BLaER1 treated with 17β-estradiol and CSF1 and Interleukin-3, amounts not matched to agents 10 nM and 100 nM (cell line): ENCODE measurements at regions not wholly inside any gene's neighbourhood (a gene's known extent, or its start where the extent isn't known, plus 50 kb on each side); places are given as distances from the start of the nearest gene placed in this dataset.
A peak's percentile ranks its signal among the peaks of the same experiment; 100 is the strongest.

Experiments used
- H3K27ac ChIP-seq, 11 experiments: shearing (Covaris generic); formaldehyde crosslinking; 2 replicates each; pipeline ENCODE4 v1.8.1; 2022
- H3K27me3 ChIP-seq, 11 experiments: shearing (Covaris generic); formaldehyde crosslinking; 2 replicates each; pipeline ENCODE4 v1.8.1; 2022
- H3K36me3 ChIP-seq, 11 experiments: shearing (Covaris generic); formaldehyde crosslinking; 2 replicates each; pipeline ENCODE4 v1.8.1; 2022
- H3K4me1 ChIP-seq, 10 experiments: shearing (Covaris generic); formaldehyde crosslinking; 2 replicates each; pipeline ENCODE4 v1.8.1; 2022
- H3K4me2 ChIP-seq, 11 experiments: shearing (Covaris generic); formaldehyde crosslinking; 2 replicates each; pipeline ENCODE4 v1.8.1; 2022
- H3K4me3 ChIP-seq, 10 experiments: shearing (Covaris generic); formaldehyde crosslinking; 2 replicates each; pipeline ENCODE4 v1.8.1; 2022
- H3K9ac ChIP-seq, 11 experiments: shearing (Covaris generic); formaldehyde crosslinking; 2 replicates each; pipeline ENCODE4 v1.8.1; 2022
- H3K9me3 ChIP-seq, 11 experiments: shearing (Covaris generic); formaldehyde crosslinking; replicated peaks in 1 of 11; 2 replicates each; pipeline ENCODE4 v1.8.1; 2022
- H4K20me1 ChIP-seq, 11 experiments: shearing (Covaris generic); formaldehyde crosslinking; 2 replicates each; pipeline ENCODE4 v1.8.1; 2022
- Cebpa-rat ChIP-seq, 11 experiments: shearing (Covaris generic); IDR thresholded peaks; 2 replicates each; pipeline ENCODE4 v1.8.1; 2022

GRCh38 chr12:69115951-69116350, 123.4 kb upstream of the CPSF6 start:
- Histone ChIP-seq H3K9me3 (no peaks in the 10 kb centered on the region), H4K20me1 (no peaks in the 10 kb centered on the region), H3K4me3 (no peak overlapping the region), H3K9ac (no peak overlapping the region), H3K27ac (no peak overlapping the region), H3K4me2 (peak overlapping the region in 2 of 11 experiments; percentile 55 to 57; a peak in 4 of 22 replicates), H3K4me1 (peaks cover 0 to 64% (median 13%) of the 10 kb centered on the region in 10 experiments; a peak in 17 of 20 replicates), H3K27me3 (no peaks in the 10 kb centered on the region), H3K36me3 (no peaks in the 10 kb centered on the region)
- no peak for TF ChIP-seq Cebpa-rat (IDR thresholded peaks at IDR 0.05)

- peak overlapping the region in 10 of 11 experiments; percentile 2 to 69 (median 40); a peak in 14 of 22 replicates for H3K4me2 ChIP-seq
- H3K27ac ChIP-seq = no peak overlapping the region; a peak in 1 of 22 replicates
- no peak for TF ChIP-seq Cebpa-rat (IDR thresholded peaks at IDR 0.05)
Observed at GRCh38 chr12:69117566-69118266, 121.7 kb upstream of the CPSF6 start.

DNA sequence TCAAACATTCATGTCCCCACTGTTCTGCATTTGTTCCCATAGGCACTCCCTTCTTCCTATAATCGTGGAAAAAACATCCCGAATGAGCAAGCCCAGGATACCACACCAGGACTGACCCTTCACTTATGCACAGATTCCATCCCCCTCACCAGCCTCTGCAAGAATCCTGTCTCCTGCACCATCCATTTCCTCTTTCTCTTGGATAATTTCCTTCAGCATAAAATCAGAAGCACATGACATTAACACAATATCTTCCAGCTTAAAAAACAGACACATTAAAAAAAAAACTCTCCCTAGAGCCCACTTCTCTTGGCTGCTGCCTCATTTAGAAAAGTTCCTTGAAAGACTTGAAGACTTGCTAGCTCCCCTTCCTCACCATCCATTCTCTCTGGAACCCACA, 120.9 kb upstream of the CPSF6 start:
- peaks cover 0 to 44% (median 13%) of the 10 kb centered on the region in 10 experiments; a peak in 17 of 20 replicates for H3K4me1 ChIP-seq
- peak overlapping the region in 8 of 11 experiments; percentile 6 to 69 (median 46); a peak in 10 of 22 replicates for H3K4me2 ChIP-seq
- H3K27ac ChIP-seq = peak overlapping the region in 1 of 11 experiments; percentile 23; a peak in 1 of 22 replicates
- H3K9me3 ChIP-seq = no peaks in the 10 kb centered on the region
- H4K20me1 ChIP-seq = no peaks in the 10 kb centered on the region
- H3K36me3 ChIP-seq = no peaks in the 10 kb centered on the region
- TF ChIP-seq Cebpa-rat (IDR thresholded peaks at IDR 0.05) = no peak
- H3K9ac ChIP-seq = no peak overlapping the region
- H3K4me3 ChIP-seq = no peak overlapping the region
- H3K27me3 ChIP-seq = no peaks in the 10 kb centered on the region

More at GRCh38 chr12:69117566-69118266, 121.7 kb upstream of the CPSF6 start:
- Histone ChIP-seq H3K36me3 (no peaks in the 10 kb centered on the region), H3K9ac (no peak overlapping the region), H3K4me3 (no peak overlapping the region), H3K27me3 (no peaks in the 10 kb centered on the region), H4K20me1 (no peaks in the 10 kb centered on the region), H3K9me3 (no peaks in the 10 kb centered on the region), H3K4me1 (peaks cover 0 to 47% (median 13%) of the 10 kb centered on the region in 10 experiments; a peak in 17 of 20 replicates)

GRCh38 chr12:69119770-69120169, 119.6 kb upstream of the CPSF6 start:
- no peaks in the 10 kb centered on the region for H3K9me3 ChIP-seq
- no peaks in the 10 kb centered on the region for H3K36me3 ChIP-seq
- no peaks in the 10 kb centered on the region for H4K20me1 ChIP-seq
- no peak overlapping the region for H3K4me3 ChIP-seq
- TF ChIP-seq Cebpa-rat (IDR thresholded peaks at IDR 0.05) = no peak
- no peaks in the 10 kb centered on the region for H3K27me3 ChIP-seq
- H3K9ac ChIP-seq = no peak overlapping the region
- H3K27ac ChIP-seq = no peak overlapping the region; a peak in 1 of 22 replicates
- H3K4me2 ChIP-seq = peak overlapping the region in 1 of 11 experiments; percentile 30; a peak in 1 of 22 replicates
- H3K4me1 ChIP-seq = peaks cover 0 to 44% (median 13%) of the 10 kb centered on the region in 10 experiments; a peak in 17 of 20 replicates

DNA sequence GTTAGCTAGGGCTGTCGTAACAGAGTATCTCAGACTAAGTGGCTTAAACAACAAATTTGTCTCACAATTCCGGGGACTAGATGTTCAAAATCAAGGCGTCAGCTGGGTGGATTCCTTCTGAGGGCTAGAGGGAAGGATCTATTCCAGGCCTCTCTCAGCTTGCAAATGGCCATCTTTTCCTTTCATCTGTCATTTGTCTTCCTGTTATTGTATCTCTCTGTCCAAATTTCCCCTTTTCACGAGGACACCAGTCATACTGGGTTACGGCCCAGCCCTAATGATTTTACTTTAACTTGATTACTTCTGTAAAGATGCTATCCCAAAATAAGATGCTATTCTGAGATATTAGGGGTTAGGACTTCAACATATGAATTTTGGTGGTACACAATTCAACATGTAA, 119.0 kb upstream of the CPSF6 start:
- no peak for TF ChIP-seq Cebpa-rat (IDR thresholded peaks at IDR 0.05)
- peak overlapping the region in 1 of 11 experiments; percentile 50; a peak in 3 of 22 replicates for H3K27ac ChIP-seq
- peaks cover 0 to 42% (median 13%) of the 10 kb centered on the region in 10 experiments; a peak in 17 of 20 replicates for H3K4me1 ChIP-seq
- no peak overlapping the region for H3K4me3 ChIP-seq
- H3K9me3 ChIP-seq = no peaks in the 10 kb centered on the region
- no peaks in the 10 kb centered on the region for H3K36me3 ChIP-seq
- H3K9ac ChIP-seq = no peak overlapping the region
- no peaks in the 10 kb centered on the region for H3K27me3 ChIP-seq
- peak overlapping the region in 1 of 11 experiments; percentile 30; a peak in 2 of 22 replicates for H3K4me2 ChIP-seq
- H4K20me1 ChIP-seq = no peaks in the 10 kb centered on the region

DNA sequence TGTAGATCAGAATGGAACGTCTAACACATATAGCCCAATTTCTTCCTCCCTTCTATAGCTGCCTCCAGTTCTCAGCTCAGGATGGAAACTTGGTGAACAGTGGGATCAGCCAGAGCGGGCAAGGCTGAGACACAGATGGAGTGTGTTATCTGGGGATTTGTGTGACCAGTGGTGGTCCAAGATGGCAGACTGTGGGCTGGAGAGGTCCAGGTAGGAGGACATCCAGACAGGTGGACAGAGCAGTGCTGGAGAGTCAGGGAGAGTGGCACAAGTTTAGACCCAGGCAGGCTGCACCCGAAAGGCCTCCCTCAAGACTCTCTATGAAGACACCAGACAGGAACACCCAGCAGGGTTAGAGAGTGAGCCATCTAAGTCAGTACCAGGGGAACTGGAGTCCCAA, 116.1 kb upstream of the CPSF6 start:
- no peaks in the 10 kb centered on the region for H4K20me1 ChIP-seq
- H3K27ac ChIP-seq = no peak overlapping the region
- H3K36me3 ChIP-seq = no peaks in the 10 kb centered on the region

GRCh38 chr12:69123919-69124638, 115.3 kb upstream of the CPSF6 start:
- Histone ChIP-seq H4K20me1 (no peaks in the 10 kb centered on the region), H3K36me3 (no peaks in the 10 kb centered on the region), H3K27me3 (no peaks in the 10 kb centered on the region), H3K27ac (no peak overlapping the region), H3K4me1 (peaks cover 0 to 13% (median 0%) of the 10 kb centered on the region in 10 experiments; a peak in 3 of 20 replicates), H3K4me2 (no peak overlapping the region), H3K9ac (no peak overlapping the region), H3K4me3 (no peak overlapping the region), H3K9me3 (no peaks in the 10 kb centered on the region)
- TF ChIP-seq Cebpa-rat (IDR thresholded peaks at IDR 0.05) = no peak

More for the DNA sequence above, 116.1 kb upstream of the CPSF6 start:
- H3K4me2 ChIP-seq = no peak overlapping the region
- TF ChIP-seq Cebpa-rat (IDR thresholded peaks at IDR 0.05) = no peak
- peaks cover 0 to 20% (median 2%) of the 10 kb centered on the region in 10 experiments; a peak in 11 of 20 replicates for H3K4me1 ChIP-seq
- H3K27me3 ChIP-seq = no peaks in the 10 kb centered on the region
- H3K4me3 ChIP-seq = no peak overlapping the region
- no peak overlapping the region for H3K9ac ChIP-seq
- no peaks in the 10 kb centered on the region for H3K9me3 ChIP-seq

GRCh38 chr12:69129017-69129416, 110.4 kb upstream of the CPSF6 start:
- H3K4me2 ChIP-seq = no peak overlapping the region
- no peaks in the 10 kb centered on the region for H3K27me3 ChIP-seq
- H3K9ac ChIP-seq = no peak overlapping the region
- TF ChIP-seq Cebpa-rat (IDR thresholded peaks at IDR 0.05) = no peak
- H4K20me1 ChIP-seq = no peaks in the 10 kb centered on the region
- H3K9me3 ChIP-seq = no peaks in the 10 kb centered on the region
- no peak overlapping the region for H3K27ac ChIP-seq
- no peak overlapping the region for H3K4me3 ChIP-seq
- H3K36me3 ChIP-seq = no peaks in the 10 kb centered on the region
- H3K4me1 ChIP-seq = no peaks in the 10 kb centered on the region

GRCh38 chr12:69129564-69129963, 109.8 kb upstream of the CPSF6 start:
- H3K4me2 ChIP-seq = no peak overlapping the region
- H4K20me1 ChIP-seq = no peaks in the 10 kb centered on the region
- H3K27ac ChIP-seq = no peak overlapping the region
- H3K4me3 ChIP-seq = no peak overlapping the region
- no peaks in the 10 kb centered on the region for H3K9me3 ChIP-seq
- H3K9ac ChIP-seq = no peak overlapping the region
- no peaks in the 10 kb centered on the region for H3K4me1 ChIP-seq
- no peak for TF ChIP-seq Cebpa-rat (IDR thresholded peaks at IDR 0.05)
- no peaks in the 10 kb centered on the region for H3K36me3 ChIP-seq
- no peaks in the 10 kb centered on the region for H3K27me3 ChIP-seq
